Astrocyte of the spinal cord (primary cell): ENCODE measurements at regions not wholly inside any gene's neighbourhood (a gene's known extent, or its start where the extent isn't known, plus 50 kb on each side); places are given as distances from the start of the nearest gene placed in this dataset.

Source experiments
- DNase-seq: peaks from one replicate; pipeline ENCODE4 v3.0.0; 2011; ENCODE audit warnings: low read depth, low spot score
- H3K4me3 ChIP-seq: 2 replicates; pipeline ENCODE4 v1.5.1; 2011; ENCODE audit warnings: low read depth, mild to moderate bottlenecking, low read length, moderate library complexity
- in situ Hi-C: cut with HindIII; loops from 2 replicates; pipeline ENCODE4 v1.10.0; 2017; ENCODE audit warnings: low sequenced_read_pairs
- TF ChIP-seq, protein P1 (sequence below): IDR thresholded peaks from 2 replicates; pipeline ENCODE4 v1.5.1; 2012; ENCODE audit warnings: low read depth, mild to moderate bottlenecking, low read length, inconsistent platforms

DNA sequence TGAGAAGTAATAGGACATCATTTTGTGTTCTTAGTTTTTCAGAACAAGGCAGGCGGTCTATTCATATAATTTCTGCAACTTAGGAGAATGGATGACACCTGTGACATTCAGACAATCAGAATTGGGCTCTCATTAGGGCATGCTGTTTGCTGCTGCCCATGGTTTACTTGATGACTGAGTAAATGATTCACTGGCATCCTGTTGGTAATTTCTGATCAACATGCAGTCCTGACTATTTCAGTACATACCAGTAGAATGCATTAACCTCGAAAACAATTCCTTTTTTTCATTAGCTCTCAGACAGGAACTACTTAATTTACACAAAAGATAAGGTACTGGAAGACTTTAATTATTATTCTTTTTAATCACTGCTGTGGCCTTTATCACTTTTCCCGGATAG is 641.6 kb downstream of the NSUN3 start:
- TF ChIP-seq, protein P1, sequence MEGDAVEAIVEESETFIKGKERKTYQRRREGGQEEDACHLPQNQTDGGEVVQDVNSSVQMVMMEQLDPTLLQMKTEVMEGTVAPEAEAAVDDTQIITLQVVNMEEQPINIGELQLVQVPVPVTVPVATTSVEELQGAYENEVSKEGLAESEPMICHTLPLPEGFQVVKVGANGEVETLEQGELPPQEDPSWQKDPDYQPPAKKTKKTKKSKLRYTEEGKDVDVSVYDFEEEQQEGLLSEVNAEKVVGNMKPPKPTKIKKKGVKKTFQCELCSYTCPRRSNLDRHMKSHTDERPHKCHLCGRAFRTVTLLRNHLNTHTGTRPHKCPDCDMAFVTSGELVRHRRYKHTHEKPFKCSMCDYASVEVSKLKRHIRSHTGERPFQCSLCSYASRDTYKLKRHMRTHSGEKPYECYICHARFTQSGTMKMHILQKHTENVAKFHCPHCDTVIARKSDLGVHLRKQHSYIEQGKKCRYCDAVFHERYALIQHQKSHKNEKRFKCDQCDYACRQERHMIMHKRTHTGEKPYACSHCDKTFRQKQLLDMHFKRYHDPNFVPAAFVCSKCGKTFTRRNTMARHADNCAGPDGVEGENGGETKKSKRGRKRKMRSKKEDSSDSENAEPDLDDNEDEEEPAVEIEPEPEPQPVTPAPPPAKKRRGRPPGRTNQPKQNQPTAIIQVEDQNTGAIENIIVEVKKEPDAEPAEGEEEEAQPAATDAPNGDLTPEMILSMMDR, result no peak
- H3K4me3 ChIP-seq, result no peak overlapping the region
- in situ Hi-C loops, result no loop called here
- no peak for DNase-seq

DNA sequence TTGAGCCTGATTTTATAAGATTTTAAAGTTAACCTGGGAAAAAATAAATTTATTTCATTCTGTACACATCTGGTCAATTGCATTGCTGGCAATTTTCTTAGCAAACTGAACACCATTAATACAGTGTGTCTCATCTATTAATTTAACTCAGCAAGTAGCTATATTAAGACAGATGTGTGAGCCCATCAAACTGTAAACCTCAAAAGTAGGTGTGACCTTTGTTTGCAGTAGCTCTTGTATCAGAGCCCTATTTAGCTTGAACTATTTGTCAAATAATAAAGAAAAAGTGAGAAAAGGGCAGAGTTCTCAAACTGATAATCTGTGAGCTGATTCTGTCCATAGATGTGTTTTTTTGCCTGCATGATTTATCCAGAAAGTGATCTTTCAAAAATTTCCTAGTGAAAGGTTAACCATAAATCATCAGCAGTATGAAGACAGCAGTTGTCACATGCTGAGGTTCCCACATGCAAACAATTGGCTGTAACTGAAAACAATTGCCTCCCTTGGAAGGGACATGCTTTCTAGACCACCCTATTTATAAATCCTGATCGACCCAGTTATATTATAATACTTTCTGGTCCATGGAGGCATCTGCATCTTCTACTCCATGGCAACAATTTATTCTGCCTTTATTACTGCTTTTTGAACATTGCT is 646.5 kb downstream of the NSUN3 start:
- TF ChIP-seq, protein P1, result no peak
- H3K4me3 ChIP-seq, result no peak overlapping the region
- in situ Hi-C loops, result no loop called here
- no peak for DNase-seq

DNA sequence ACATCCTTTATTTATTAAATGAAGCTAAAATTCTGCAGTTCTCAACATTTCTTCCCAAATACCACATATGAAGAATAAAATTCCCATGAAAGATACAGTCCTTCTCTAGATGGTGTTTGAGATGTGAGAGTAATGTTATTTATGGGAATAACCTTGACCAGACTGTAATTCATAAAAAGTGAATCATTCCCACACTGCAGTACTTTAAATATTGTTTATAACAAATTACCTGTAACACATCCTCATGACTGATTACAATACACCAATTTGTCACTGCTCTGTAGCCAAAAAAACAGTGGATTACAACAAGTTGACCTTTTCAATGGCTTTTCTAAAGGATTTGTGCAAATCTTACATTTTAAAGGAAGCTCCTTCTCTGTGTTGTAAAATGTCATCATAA is 651.3 kb downstream of the NSUN3 start:
- in situ Hi-C loops, result no loop called here
- H3K4me3 ChIP-seq, result no peak overlapping the region
- DNase-seq, result no peak
- TF ChIP-seq, protein P1, result no peak

DNA sequence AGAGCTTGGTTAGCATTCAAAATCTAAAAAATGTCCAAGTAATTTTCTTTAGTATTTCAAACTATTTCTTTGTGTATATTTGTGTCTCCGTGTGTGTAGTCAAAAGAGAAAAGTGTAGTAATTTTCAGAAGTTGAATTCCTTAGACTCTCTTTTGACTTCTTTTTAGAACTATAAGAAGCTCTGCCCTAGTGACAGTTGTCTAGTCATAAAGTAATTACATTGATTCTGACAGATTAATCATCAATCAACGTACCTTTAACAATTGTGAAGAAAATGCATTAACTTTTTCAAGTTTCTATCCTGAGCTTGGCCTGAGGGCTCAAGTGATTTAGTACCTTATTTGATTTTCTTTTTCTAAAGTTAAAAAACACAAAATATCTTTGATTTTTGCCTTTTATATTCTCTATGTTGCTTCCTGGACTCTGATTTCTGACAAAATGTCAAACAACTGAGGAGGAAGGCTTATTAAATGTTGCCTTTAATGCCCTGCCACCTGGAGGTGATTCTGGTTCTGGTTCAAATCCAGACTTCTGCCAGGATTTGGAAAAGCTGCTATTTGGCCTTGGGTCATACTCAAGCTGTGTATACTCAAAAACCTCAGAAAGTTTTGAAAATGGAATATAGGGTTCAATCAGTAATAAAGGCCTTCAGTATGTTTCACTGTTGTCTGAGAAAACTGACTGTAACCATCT is 653.6 kb downstream of the NSUN3 start:
- no peak overlapping the region for H3K4me3 ChIP-seq
- DNase-seq, result no peak
- in situ Hi-C loops, result no loop called here
- TF ChIP-seq, protein P1, result no peak

DNA sequence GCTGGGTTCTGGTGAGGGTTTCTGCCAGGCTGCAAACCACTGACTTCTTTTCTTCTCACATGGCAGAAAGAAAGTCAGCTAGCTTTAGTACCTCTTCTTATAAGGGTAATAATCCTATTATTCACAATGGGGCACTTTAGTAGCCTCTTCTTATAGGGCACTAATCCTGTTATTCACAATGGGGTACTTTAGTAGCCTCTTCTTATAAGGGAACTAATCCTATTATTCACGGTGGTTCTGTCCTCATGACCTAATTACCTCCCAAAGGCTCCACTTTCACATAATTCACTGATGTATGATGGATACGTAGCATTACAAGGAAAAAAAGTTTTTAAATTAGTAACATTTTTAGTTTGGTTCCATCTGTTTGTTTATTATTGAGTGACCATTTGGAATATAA is 671.3 kb downstream of the NSUN3 start:
- no peak overlapping the region for H3K4me3 ChIP-seq
- in situ Hi-C loops, result no loop called here
- no peak for DNase-seq
- TF ChIP-seq, protein P1, result no peak

DNA sequence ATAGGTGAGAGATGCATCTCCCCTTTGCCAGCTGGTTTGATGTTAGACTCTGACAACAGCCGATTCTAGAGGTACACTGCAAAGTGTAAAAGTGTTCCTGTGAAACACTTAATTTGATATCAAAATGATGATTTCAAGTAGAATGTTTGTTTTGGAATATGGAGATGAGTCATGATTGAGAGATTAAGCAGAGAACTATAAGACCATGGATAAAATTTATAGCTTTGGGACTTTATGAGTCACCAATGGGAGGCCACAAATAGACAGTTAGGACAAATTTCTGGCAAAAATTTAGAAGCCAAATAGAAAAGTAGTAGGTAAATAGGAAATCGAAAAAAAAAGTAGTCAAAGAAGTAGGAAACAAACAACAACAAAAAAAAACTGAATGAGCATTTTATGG is 672.5 kb downstream of the NSUN3 start:
- H3K4me3 ChIP-seq, result no peak overlapping the region
- TF ChIP-seq, protein P1, result no peak
- in situ Hi-C loops, result no loop called here
- no peak for DNase-seq
